PC-3 (cell line): ENCODE measurements at regions not wholly inside any gene's neighbourhood (a gene's known extent, or its start where the extent isn't known, plus 50 kb on each side); places are given as distances from the start of the nearest gene placed in this dataset.

Source experiments
- ATAC-seq: fragments of 200-7000 bp; cut with Tn5 transposase; 2 replicates; pipeline ENCODE4 v1.9.1; 2020; ENCODE audit warnings: mild to moderate bottlenecking, moderate library complexity
- BruUV-seq: library from RNA; stranded (reverse); fragments of 400-500 nt; replicated peaks from 2 replicates; lab custom pipeline; 2021; lab: Mats Ljungman, UMichigan
- CTCF ChIA-PET: fragments of 300-600 bp; sonication (Branson Sonifier 250); formaldehyde crosslinking; loops from one replicate; lab custom pipeline; 2022; ENCODE audit warnings: antibody characterized with exemption; lab: Charles Lee
- POLR2A ChIA-PET: fragments of 300-600 bp; sonication (Branson Sonifier 250); formaldehyde crosslinking; loops from one replicate; lab custom pipeline; 2022; ENCODE audit warnings: antibody characterized with exemption; ENCODE audit not compliant: unreplicated experiment; lab: Charles Lee
- DNase-seq: peaks from one replicate; pipeline ENCODE4 v3.0.0-alpha.2; 2015
- H2AFZ ChIP-seq: fragments of 300-600 bp; sonication (generic); 2 replicates; pipeline ENCODE4 v1.6.0; 2016; ENCODE audit warnings: antibody characterized with exemption, low read length
- H3F3A ChIP-seq: fragments of 300-600 bp; sonication (generic); one replicate; pipeline ENCODE4 v1.6.0; 2017; ENCODE audit warnings: antibody characterized with exemption, low read length, control low read depth, mild to moderate bottlenecking; ENCODE audit not compliant: unreplicated experiment
- H3K27ac ChIP-seq: fragments of 300-600 bp; sonication (generic); 2 replicates; pipeline ENCODE4 v1.5.1; 2016; ENCODE audit warnings: mild to moderate bottlenecking, low read length
- H3K27me3 ChIP-seq: fragments of 300-600 bp; sonication (generic); 2 replicates; pipeline ENCODE4 v1.6.1; 2016; ENCODE audit warnings: low read length, mixed read lengths
- H3K36me3 ChIP-seq: fragments of 300-600 bp; sonication (generic); 2 replicates; pipeline ENCODE4 v1.6.1; 2016; ENCODE audit warnings: low read depth, mixed run types, low read length, mixed read lengths
- H3K4me1 ChIP-seq: fragments of 300-600 bp; sonication (generic); 2 replicates; pipeline ENCODE4 v1.5.1; 2016; ENCODE audit warnings: low read length; ENCODE audit not compliant: insufficient read depth
- H3K4me2 ChIP-seq: fragments of 300-600 bp; sonication (generic); 2 replicates; pipeline ENCODE4 v1.6.0; 2016; ENCODE audit warnings: low read length
- H3K4me3 ChIP-seq: fragments of 300-600 bp; sonication (generic); 2 replicates; pipeline ENCODE4 v1.5.1; 2016; ENCODE audit warnings: mild to moderate bottlenecking, low read length, mixed read lengths
- H3K79me2 ChIP-seq: fragments of 300-600 bp; sonication (generic); 2 replicates; pipeline ENCODE4 v1.6.1; 2017; ENCODE audit warnings: low read length, mixed read lengths
- H3K9ac ChIP-seq: fragments of 300-600 bp; sonication (generic); 2 replicates; pipeline ENCODE4 v1.6.0; 2016; ENCODE audit warnings: mild to moderate bottlenecking, low read length
- H3K9me2 ChIP-seq: fragments of 300-600 bp; sonication (generic); replicated peaks from 2 replicates; pipeline ENCODE4 v1.6.1; 2016; ENCODE audit warnings: mixed run types, low read length, mixed read lengths
- H3K9me3 ChIP-seq: fragments of 300-600 bp; sonication (generic); 2 replicates; pipeline ENCODE4 v1.6.1; 2016; ENCODE audit warnings: low read length, mixed read lengths
- H4K20me1 ChIP-seq: fragments of 300-600 bp; sonication (generic); 2 replicates; pipeline ENCODE4 v1.6.1; 2016; ENCODE audit warnings: low read length, mixed read lengths
- EZH2 ChIP-seq: fragments of 300-600 bp; sonication (generic); IDR thresholded peaks from one replicate; pipeline ENCODE4 v1.6.1; 2017; ENCODE audit warnings: antibody characterized with exemption, mild to moderate bottlenecking, low read length; ENCODE audit not compliant: unreplicated experiment
- EZH2phosphoT487 ChIP-seq: fragments of 300-600 bp; sonication (generic); IDR thresholded peaks from 2 replicates; pipeline ENCODE4 v1.6.1; 2018; ENCODE audit warnings: mild to moderate bottlenecking, antibody characterized with exemption, low read length, borderline replicate concordance
- intact Hi-C: fragments of 100-400 bp; cut with micrococcal nuclease; formaldehyde crosslinking; loops from 2 replicates; pipeline ENCODE4 v1.9.0; 2023
- TF ChIP-seq, protein P1 (sequence below): fragments of 300-600 bp; sonication (generic); conservative IDR thresholded peaks from 2 replicates; pipeline ENCODE4 v1.5.1; 2017; ENCODE audit warnings: antibody characterized with exemption, low read depth, mild to moderate bottlenecking, low read length

DNA sequence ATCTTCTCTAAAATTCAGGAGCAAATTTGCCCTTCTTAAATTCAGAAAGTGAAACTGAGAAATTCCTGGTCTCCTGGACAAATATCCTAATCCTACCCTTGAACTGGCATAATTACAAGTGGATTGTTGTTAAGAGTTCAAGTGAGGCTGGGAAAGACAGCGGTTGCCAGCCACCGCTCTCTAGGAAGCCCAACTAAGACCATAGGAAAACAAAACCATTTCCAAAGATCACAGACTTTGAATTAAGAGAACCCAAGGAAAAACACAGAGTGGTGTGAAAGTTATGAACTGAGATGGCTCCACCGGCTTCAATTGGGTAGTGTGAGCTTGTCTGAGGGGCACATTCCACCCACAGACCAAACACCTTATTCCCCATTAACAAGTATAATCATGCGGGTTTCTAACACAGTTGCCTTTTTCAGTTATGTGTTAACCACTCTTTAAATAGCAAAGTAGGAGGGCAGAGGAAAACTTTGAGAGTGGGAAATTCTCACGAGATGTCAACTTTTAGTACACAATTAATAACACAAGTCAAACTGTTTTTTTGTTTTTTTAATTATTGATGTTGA lies 1628.8 kb upstream of the SEL1L start:
- H3K27ac ChIP-seq: no peak overlapping the region
- ChIA-PET POLR2A (no interaction called here), CTCF (no interaction called here)
- no peaks in the 10 kb centered on the region for H3F3A ChIP-seq
- H3K27me3 ChIP-seq: no peaks in the 10 kb centered on the region
- ATAC-seq (no peak), DNase-seq (no peak)
- H3K4me3 ChIP-seq: no peak overlapping the region
- H3K36me3 ChIP-seq: no peaks in the 10 kb centered on the region
- H3K79me2 ChIP-seq: no peaks in the 10 kb centered on the region
- no peak for TF ChIP-seq EZH2phosphoT487
- TF ChIP-seq EZH2: no peak
- TF ChIP-seq, protein P1, sequence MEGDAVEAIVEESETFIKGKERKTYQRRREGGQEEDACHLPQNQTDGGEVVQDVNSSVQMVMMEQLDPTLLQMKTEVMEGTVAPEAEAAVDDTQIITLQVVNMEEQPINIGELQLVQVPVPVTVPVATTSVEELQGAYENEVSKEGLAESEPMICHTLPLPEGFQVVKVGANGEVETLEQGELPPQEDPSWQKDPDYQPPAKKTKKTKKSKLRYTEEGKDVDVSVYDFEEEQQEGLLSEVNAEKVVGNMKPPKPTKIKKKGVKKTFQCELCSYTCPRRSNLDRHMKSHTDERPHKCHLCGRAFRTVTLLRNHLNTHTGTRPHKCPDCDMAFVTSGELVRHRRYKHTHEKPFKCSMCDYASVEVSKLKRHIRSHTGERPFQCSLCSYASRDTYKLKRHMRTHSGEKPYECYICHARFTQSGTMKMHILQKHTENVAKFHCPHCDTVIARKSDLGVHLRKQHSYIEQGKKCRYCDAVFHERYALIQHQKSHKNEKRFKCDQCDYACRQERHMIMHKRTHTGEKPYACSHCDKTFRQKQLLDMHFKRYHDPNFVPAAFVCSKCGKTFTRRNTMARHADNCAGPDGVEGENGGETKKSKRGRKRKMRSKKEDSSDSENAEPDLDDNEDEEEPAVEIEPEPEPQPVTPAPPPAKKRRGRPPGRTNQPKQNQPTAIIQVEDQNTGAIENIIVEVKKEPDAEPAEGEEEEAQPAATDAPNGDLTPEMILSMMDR: no peak
- H3K4me2 ChIP-seq: no peak overlapping the region
- H4K20me1 ChIP-seq: no peaks in the 10 kb centered on the region
- no peak overlapping the region for H2AFZ ChIP-seq
- intact Hi-C loops: no loop called here
- H3K9me2 ChIP-seq: no peaks in the 10 kb centered on the region
- BruUV-seq: no TSS peak
- H3K4me1 ChIP-seq: no peaks in the 10 kb centered on the region; the same call in 1 of the 2 replicates
- H3K9ac ChIP-seq: no peak overlapping the region
- H3K9me3 ChIP-seq: 0 out of 2 replicates have a peak, but pooled peaks cover 4% of the 10 kb centered on the region

DNA sequence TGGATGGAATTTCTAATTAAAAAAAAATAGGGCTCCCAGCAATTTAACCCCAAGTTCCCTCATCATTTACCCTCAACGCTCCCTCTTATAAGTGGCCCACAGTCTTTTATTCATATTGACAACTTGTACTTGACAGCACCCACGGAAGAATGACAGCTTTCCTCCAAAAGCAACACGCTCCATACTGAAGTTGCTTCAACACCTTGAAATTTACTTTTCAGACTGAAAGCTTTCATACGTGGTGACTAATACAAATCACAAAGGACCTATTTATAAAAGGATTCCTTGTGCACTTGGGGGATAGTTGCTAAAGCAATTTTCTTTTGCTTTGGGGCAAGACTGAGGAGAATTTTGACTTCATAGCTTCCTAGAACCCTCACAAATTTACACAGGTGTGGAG lies 1629.4 kb upstream of the SEL1L start:
- no TSS peak for BruUV-seq
- Histone ChIP-seq H3K27ac (no peak overlapping the region), H3K9me2 (no peaks in the 10 kb centered on the region), H3K27me3 (no peaks in the 10 kb centered on the region), H2AFZ (no peak overlapping the region), H3F3A (no peaks in the 10 kb centered on the region), H3K9ac (no peak overlapping the region), H3K79me2 (no peaks in the 10 kb centered on the region), H3K4me1 (no peaks in the 10 kb centered on the region; the same call in 1 of the 2 replicates), H4K20me1 (no peaks in the 10 kb centered on the region), H3K9me3 (0 out of 2 replicates have a peak, but pooled peaks cover 4% of the 10 kb centered on the region), H3K4me2 (no peak overlapping the region), H3K4me3 (no peak overlapping the region), H3K36me3 (no peaks in the 10 kb centered on the region)
- TF ChIP-seq EZH2phosphoT487 (no peak), EZH2 (no peak)
- TF ChIP-seq, protein P1: no peak
- DNase-seq (peak; percentile 6), ATAC-seq (no peak)
- ChIA-PET POLR2A (no interaction called here), CTCF (no interaction called here)
- intact Hi-C loops: no loop called here

DNA sequence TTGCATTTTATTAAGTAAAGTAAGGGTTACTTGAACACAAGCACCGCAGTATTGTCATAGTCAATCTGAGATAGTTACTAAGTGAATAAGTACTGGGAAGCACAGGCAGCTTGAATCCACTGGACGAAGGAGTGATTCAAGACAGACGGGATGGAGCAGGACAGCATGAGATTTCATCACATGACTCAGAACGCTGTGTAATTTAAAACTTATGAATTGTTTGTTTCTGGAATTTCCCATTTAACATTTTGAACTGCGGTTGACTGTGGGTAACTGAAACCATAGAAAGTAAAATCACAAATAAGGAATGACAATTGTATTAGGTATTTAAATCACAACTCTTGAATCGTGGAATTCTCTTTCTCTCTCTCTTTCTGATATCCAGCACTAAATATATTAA lies 1630.4 kb upstream of the SEL1L start:
- BruUV-seq: no TSS peak
- Histone ChIP-seq H3F3A (no peaks in the 10 kb centered on the region), H3K4me3 (no peak overlapping the region), H3K9ac (no peak overlapping the region), H3K9me3 (0 out of 2 replicates have a peak, but pooled peaks cover 4% of the 10 kb centered on the region), H3K36me3 (no peaks in the 10 kb centered on the region), H3K9me2 (no peaks in the 10 kb centered on the region), H3K79me2 (no peaks in the 10 kb centered on the region), H3K27ac (no peak overlapping the region), H3K4me1 (no peaks in the 10 kb centered on the region; the same call in 1 of the 2 replicates), H3K27me3 (no peaks in the 10 kb centered on the region), H2AFZ (no peak overlapping the region), H3K4me2 (no peak overlapping the region), H4K20me1 (no peaks in the 10 kb centered on the region)
- ChIA-PET CTCF (no interaction called here), POLR2A (no interaction called here)
- intact Hi-C loops: no loop called here
- DNase-seq (peak; percentile 52), ATAC-seq (no peak)
- TF ChIP-seq EZH2phosphoT487: no peak
- TF ChIP-seq, protein P1: no peak
